ENCODE measurements at regions not wholly inside any gene's neighbourhood (a gene's known extent, or its start where the extent isn't known, plus 50 kb on each side); places are given as distances from the start of the nearest gene placed in this dataset.

DNA sequence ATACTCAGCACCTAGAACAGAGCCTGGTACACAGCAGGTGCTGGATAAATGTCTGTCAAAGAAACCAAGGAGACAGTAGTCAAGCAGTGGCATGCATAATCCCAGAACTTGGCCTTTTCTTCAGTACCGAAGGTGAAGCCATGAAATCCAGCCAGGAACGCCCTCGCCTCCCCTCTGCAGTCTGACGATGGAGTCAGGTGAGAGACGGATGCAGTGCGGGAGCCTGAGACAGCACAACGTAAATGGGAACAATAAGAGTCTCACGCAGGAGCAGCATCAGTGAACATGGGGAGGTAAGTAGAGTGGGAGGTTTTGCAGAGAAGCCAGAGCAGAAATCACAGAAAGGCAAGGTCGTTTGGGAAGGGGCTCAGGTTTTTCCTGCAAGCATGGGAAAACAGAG lies 389.3 kb upstream of the MYT1L start:
- Histone ChIP-seq H3K36me3 (no peaks in the 10 kb centered on the region), H3K9me3 (no peaks in the 10 kb centered on the region), H3K27ac (no peak overlapping the region), H3K27me3 (no peaks in the 10 kb centered on the region), H3K4me3 (no peak overlapping the region), H3K4me1 (no peaks in the 10 kb centered on the region)
- in situ Hi-C loops (cut with MboI; ENCODE audit: low sequenced_read_pairs in 4 of 4), result no loop called here
- DNase-seq (no peak), ATAC-seq (no peak)
- intact Hi-C loops (cut with DNase I; ENCODE audit: low total_unique reads), result no loop called here
- no peak for TF ChIP-seq POLR2A (IDR thresholded peaks at IDR 0.05)
- TF ChIP-seq CTCF (IDR thresholded peaks at IDR 0.05 in 4 of 5, conservative IDR thresholded peaks at IDR 0.05 in 1 of 5), result no peak

- no peak for TF ChIP-seq CTCF (IDR thresholded peaks at IDR 0.05 in 4 of 5, conservative IDR thresholded peaks at IDR 0.05 in 1 of 5)
- no peak for TF ChIP-seq POLR2A (IDR thresholded peaks at IDR 0.05)
- no peak overlapping the region for H3K27ac ChIP-seq
- no peaks in the 10 kb centered on the region for H3K9me3 ChIP-seq
- H3K4me1 ChIP-seq, result no peaks in the 10 kb centered on the region
- DNase-seq, result no peak
- no peak overlapping the region for H3K4me3 ChIP-seq
- intact Hi-C loops (cut with DNase I; ENCODE audit: low total_unique reads) (no loop called here), in situ Hi-C loops (cut with MboI; ENCODE audit: low sequenced_read_pairs in 4 of 4) (no loop called here)
- no peaks in the 10 kb centered on the region for H3K36me3 ChIP-seq
- no peak for ATAC-seq
- H3K27me3 ChIP-seq, result no peaks in the 10 kb centered on the region
Measured at GRCh38 chr2:2719781-2720180, 388.7 kb upstream of the MYT1L start.

- intact Hi-C loops (cut with DNase I; ENCODE audit: low total_unique reads), result no loop called here
- ATAC-seq, result no peak
Measured at GRCh38 chr2:2719015-2719414, 387.9 kb upstream of the MYT1L start.

GRCh38 chr2:2717406-2717805 lies 386.3 kb upstream of the MYT1L start:
- intact Hi-C loops (cut with DNase I; ENCODE audit: low total_unique reads), result no loop called here
- Histone ChIP-seq H3K36me3 (no peaks in the 10 kb centered on the region), H3K27me3 (no peaks in the 10 kb centered on the region), H3K9me3 (no peaks in the 10 kb centered on the region), H3K4me3 (no peak overlapping the region), H3K27ac (no peak overlapping the region), H3K4me1 (no peaks in the 10 kb centered on the region)
- ATAC-seq (no peak), DNase-seq (no peak)
- in situ Hi-C loops (cut with MboI; ENCODE audit: low sequenced_read_pairs in 4 of 4), result no loop called here
- TF ChIP-seq POLR2A (IDR thresholded peaks at IDR 0.05) (no peak), CTCF (IDR thresholded peaks at IDR 0.05 in 4 of 5, conservative IDR thresholded peaks at IDR 0.05 in 1 of 5) (no peak)

More at GRCh38 chr2:2719015-2719414, 387.9 kb upstream of the MYT1L start:
- Histone ChIP-seq H3K4me3 (no peak overlapping the region), H3K4me1 (no peaks in the 10 kb centered on the region), H3K9me3 (no peaks in the 10 kb centered on the region), H3K36me3 (no peaks in the 10 kb centered on the region), H3K27ac (no peak overlapping the region), H3K27me3 (no peaks in the 10 kb centered on the region)
- no peak for DNase-seq
- in situ Hi-C loops (cut with MboI; ENCODE audit: low sequenced_read_pairs in 4 of 4), result no loop called here
- TF ChIP-seq CTCF (IDR thresholded peaks at IDR 0.05 in 4 of 5, conservative IDR thresholded peaks at IDR 0.05 in 1 of 5) (no peak), POLR2A (IDR thresholded peaks at IDR 0.05) (no peak)

DNA sequence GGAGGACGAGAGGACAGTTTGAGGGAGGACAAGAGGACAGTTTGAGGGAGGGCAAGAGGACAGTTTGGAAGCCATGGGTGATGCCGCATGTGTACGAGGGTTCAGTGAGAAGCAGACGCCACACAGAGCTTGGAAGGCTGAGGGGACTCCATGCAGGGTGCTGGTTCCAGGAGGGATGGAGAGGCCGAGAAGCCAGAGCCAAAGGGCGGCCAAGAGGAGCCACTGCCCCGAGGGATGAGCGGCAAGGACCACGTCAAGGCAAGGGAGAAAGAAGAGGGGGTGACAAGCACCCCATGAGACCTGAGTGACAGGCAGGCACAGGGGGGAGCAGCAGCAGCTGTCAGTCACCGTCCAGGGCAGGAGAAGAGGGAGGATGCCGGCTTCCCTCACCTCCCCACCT lies 385.7 kb upstream of the MYT1L start:
- Histone ChIP-seq H3K9me3 (no peaks in the 10 kb centered on the region), H3K27me3 (no peaks in the 10 kb centered on the region), H3K27ac (no peak overlapping the region), H3K4me3 (no peak overlapping the region), H3K36me3 (no peaks in the 10 kb centered on the region), H3K4me1 (no peaks in the 10 kb centered on the region)
- intact Hi-C loops (cut with DNase I; ENCODE audit: low total_unique reads) (no loop called here), in situ Hi-C loops (cut with MboI; ENCODE audit: low sequenced_read_pairs in 4 of 4) (no loop called here)
- no peak for DNase-seq
- TF ChIP-seq POLR2A (IDR thresholded peaks at IDR 0.05) (no peak), CTCF (IDR thresholded peaks at IDR 0.05 in 4 of 5, conservative IDR thresholded peaks at IDR 0.05 in 1 of 5) (no peak)
- ATAC-seq, result no peak

Data from gastrocnemius medialis (tissue), 4 donors.